Psoas muscle (tissue), 7 donors: ENCODE measurements at regions not wholly inside any gene's neighbourhood (a gene's known extent, or its start where the extent isn't known, plus 50 kb on each side); places are given as distances from the start of the nearest gene placed in this dataset.

Experiments
- ATAC-seq, 4 donors: fragments of 200-7000 bp; cut with Tn5 transposase; one replicate each; pipeline ENCODE4 v1.9.1; 2020; ENCODE audit warnings: moderate library complexity in 3 of 4, mild to moderate bottlenecking in 2 of 4
- DNase-seq, 2 donors: peaks; one replicate each; pipeline ENCODE4 v3.0.0-alpha.2; 2020
- H3K27ac ChIP-seq: fragments of 200-600 bp; one replicate; pipeline ENCODE4 v1.8.0; 2022
- H3K27me3 ChIP-seq, 3 donors: fragments of 200-600 bp in 1 of 3; one replicate each; pipeline versions ENCODE4 v1.6.1 to v1.8.0; 2013 to 2022; ENCODE audit warnings: low read length in 2 of 3, mild to moderate bottlenecking in 2 of 3, moderate library complexity in 1 of 3; ENCODE audit not compliant: insufficient read depth in 3 of 3
- H3K36me3 ChIP-seq, 2 donors: fragments of 200-600 bp in 1 of 2; one replicate each; pipeline versions ENCODE4 v1.6.1 to v1.8.0; 2013 to 2022; ENCODE audit warnings: low read depth in 1 of 2, mild to moderate bottlenecking in 1 of 2, moderate library complexity in 1 of 2; ENCODE audit not compliant: insufficient read depth in 1 of 2
- H3K4me1 ChIP-seq: fragments of 200-600 bp; one replicate; pipeline ENCODE4 v1.8.0; 2022
- H3K4me3 ChIP-seq: fragments of 200-600 bp; one replicate; pipeline ENCODE4 v1.8.0; 2022; ENCODE audit warnings: mild to moderate bottlenecking
- H3K9me3 ChIP-seq: fragments of 200-600 bp; one replicate; pipeline ENCODE4 v1.8.0; 2022
- WGBS, 3 donors: extraction: QIAGEN DNeasy Blood & Tissue Kit; methylation state at CpG; one replicate each; pipeline versions ENCODE4 v1.1.6 to v1.1.7; 2013; 5-methylcytosine and 5-hydroxymethylcytosine counted together
- intact Hi-C, 2 donors: fragments of 100-400 bp; cut with DNase I; formaldehyde crosslinking; loops; one replicate each; pipeline versions ENCODE4 v1.11.0 to v1.14.2; 2022
- TF ChIP-seq, protein P1 (sequence below): fragments of 200-600 bp; IDR thresholded peaks from one replicate; pipeline ENCODE4 v1.8.0; 2022; ENCODE audit warnings: antibody characterized with exemption
- donor health status: healthy with polysubstance abuse.
- donor health status: DM: no; HTN: no; CAD: no; lungs with moderate emphysema.
- donor health status: Bipolar disorder and iron deficiency.
- donor health status: healthy.
- donor health status: DM: yes; HTN: yes; CAD: no.
- donor health status: DM: no; HTN: no; CAD: no.
- donor health status: DM: yes; HTN: yes; CAD: no.

GRCh38 chr20:62576815-62577489, 65.4 kb upstream of the SLCO4A1 start:
- Histone ChIP-seq H3K36me3 (no peaks in the 10 kb centered on the region), H3K4me1 (peaks cover 14% of the 10 kb centered on the region), H3K27ac (no peak overlapping the region), H3K9me3 (no peaks in the 10 kb centered on the region), H3K4me3 (no peak overlapping the region), H3K27me3 (peaks cover 0 to 9% (median 0%) of the 10 kb centered on the region in 3 donors)
- DNase-seq (no peak), ATAC-seq (peak; percentile 4 to 18 (median 7))
- WGBS, 3 donors, result 23 to 24% (median 24%) methylated on average over 15 of the region's 15 CpGs
- intact Hi-C loops, result no loop called here
- TF ChIP-seq, protein P1, sequence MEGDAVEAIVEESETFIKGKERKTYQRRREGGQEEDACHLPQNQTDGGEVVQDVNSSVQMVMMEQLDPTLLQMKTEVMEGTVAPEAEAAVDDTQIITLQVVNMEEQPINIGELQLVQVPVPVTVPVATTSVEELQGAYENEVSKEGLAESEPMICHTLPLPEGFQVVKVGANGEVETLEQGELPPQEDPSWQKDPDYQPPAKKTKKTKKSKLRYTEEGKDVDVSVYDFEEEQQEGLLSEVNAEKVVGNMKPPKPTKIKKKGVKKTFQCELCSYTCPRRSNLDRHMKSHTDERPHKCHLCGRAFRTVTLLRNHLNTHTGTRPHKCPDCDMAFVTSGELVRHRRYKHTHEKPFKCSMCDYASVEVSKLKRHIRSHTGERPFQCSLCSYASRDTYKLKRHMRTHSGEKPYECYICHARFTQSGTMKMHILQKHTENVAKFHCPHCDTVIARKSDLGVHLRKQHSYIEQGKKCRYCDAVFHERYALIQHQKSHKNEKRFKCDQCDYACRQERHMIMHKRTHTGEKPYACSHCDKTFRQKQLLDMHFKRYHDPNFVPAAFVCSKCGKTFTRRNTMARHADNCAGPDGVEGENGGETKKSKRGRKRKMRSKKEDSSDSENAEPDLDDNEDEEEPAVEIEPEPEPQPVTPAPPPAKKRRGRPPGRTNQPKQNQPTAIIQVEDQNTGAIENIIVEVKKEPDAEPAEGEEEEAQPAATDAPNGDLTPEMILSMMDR, result no peak

DNA sequence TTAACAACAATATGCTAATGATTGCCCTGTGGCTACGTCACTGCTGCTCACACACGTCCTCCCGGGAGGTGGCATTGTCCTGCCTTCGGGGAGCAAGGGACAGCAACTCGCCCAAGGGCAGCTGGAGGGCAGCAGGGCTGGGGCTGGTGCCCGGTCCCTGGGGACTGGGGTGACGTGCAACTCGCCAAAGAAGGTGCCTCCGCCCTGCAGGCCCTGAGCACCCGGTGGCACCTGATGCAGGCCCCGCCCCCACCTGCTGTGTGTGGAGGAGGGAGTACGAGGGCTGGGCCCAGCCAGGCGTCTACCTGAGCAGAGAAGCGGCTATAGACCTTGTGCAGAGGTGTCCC, 64.8 kb upstream of the SLCO4A1 start:
- intact Hi-C loops, result no loop called here
- H3K4me1 ChIP-seq, result peaks cover 14% of the 10 kb centered on the region
- no peak overlapping the region for H3K27ac ChIP-seq
- H3K4me3 ChIP-seq, result no peak overlapping the region
- H3K9me3 ChIP-seq, result no peaks in the 10 kb centered on the region
- ATAC-seq (peak; percentile 16 to 18 (median 17)), DNase-seq (peak in 1 of 2 donors; percentile 73)
- H3K27me3 ChIP-seq, result peaks cover 0 to 9% (median 0%) of the 10 kb centered on the region in 3 donors
- no peaks in the 10 kb centered on the region for H3K36me3 ChIP-seq
- WGBS, 3 donors, result 13 to 16% (median 13%) methylated on average over 10 to 14 of the region's 14 CpGs
- TF ChIP-seq, protein P1, result no peak

DNA sequence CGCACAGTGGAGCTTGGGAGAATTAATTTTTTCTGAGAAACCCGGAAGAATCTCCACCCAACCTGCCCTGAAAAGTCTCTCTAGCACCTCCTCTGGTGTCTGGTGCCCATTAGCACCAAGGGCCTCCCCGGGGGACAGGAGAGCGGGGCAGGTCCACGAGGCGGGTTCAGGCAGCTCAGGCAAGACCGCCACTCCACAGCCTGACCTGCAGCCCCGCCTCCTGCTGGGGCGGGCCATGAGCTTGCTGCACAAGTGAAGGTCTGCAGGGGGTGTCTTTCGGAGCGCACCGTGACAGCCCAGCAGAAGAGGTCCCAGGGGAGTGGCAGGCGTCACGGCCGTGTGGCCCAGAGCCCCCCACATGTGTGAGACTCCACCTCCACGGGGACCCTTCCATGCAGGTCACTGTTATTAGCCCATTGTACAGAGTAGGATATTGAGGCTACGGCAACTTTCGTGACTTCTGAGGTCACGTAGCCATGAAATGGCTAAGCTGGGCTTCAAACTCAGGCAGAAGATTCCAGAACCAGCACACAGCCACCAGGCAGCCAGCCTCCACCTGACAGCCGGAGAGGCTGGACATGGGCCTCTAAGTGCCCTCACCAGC, 63.9 kb upstream of the SLCO4A1 start:
- 37 to 53% (median 38%) methylated on average over 19 to 20 of the region's 20 CpGs for WGBS, 3 donors
- Histone ChIP-seq H3K4me1 (peaks cover 7% of the 10 kb centered on the region), H3K4me3 (no peak overlapping the region), H3K27ac (no peak overlapping the region), H3K27me3 (peaks cover 0 to 9% (median 0%) of the 10 kb centered on the region in 3 donors), H3K36me3 (no peaks in the 10 kb centered on the region), H3K9me3 (no peaks in the 10 kb centered on the region)
- ATAC-seq (peak in 3 of 4 donors; percentile 2 to 9 (median 3)), DNase-seq (no peak)
- TF ChIP-seq, protein P1, result no peak
- intact Hi-C loops, result no loop called here

DNA sequence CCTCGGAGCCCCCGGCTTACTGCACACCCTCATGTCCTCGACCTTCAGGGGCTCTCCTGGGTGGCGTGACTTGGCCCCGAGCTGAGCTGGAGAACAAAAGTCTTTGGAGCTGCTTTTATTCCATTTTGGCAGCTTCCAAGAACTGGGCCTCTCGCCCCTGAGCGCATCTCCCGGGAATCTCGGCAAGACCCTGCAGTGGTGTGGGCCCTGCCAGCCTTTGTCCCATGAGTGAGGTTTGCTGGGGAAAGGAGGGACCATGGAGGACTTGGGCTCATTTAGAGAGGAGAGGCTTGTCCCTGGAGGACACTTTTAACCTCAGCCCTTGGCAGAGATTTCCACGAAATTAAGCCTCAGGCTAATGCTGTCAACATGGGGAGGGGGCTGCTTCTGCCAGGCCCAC, 62.3 kb upstream of the SLCO4A1 start:
- H3K36me3 ChIP-seq, result no peaks in the 10 kb centered on the region
- TF ChIP-seq, protein P1, result no peak
- no peaks in the 10 kb centered on the region for H3K4me1 ChIP-seq
- intact Hi-C loops, result no loop called here
- no peak for ATAC-seq
- WGBS, 3 donors, result 16 to 27% (median 20%) methylated on average over 9 to 10 of the region's 10 CpGs
- DNase-seq, result no peak
- peaks cover 0 to 9% (median 0%) of the 10 kb centered on the region in 3 donors for H3K27me3 ChIP-seq
- no peak overlapping the region for H3K27ac ChIP-seq
- H3K9me3 ChIP-seq, result no peaks in the 10 kb centered on the region
- H3K4me3 ChIP-seq, result no peak overlapping the region
